Effector memory CD8-positive, alpha-beta T cell (primary cell): ENCODE measurements at regions not wholly inside any gene's neighbourhood (a gene's known extent, or its start where the extent isn't known, plus 50 kb on each side); places are given as distances from the start of the nearest gene placed in this dataset.

Experiments
- ATAC-seq: fragments of 150-1000 bp; cut with Tn5 transposase; replicated peaks from 2 replicates; pipeline ENCODE4 v1.10.0; 2021; ENCODE audit warnings: mild to moderate bottlenecking, moderate library complexity
- DNase-seq, 3 experiments: peaks; one replicate each; pipeline ENCODE4 v3.0.0; 2021
- H3K27ac Mint-ChIP-seq, 2 donors: one replicate each; pipeline ENCODE4 v1.8.0; 2022; ENCODE audit warnings: mild to moderate bottlenecking in 2 of 2, mixed read lengths in 2 of 2, moderate library complexity in 2 of 2
- H3K27me3 Mint-ChIP-seq, 2 donors: one replicate each; pipeline ENCODE4 v1.8.0; 2022; ENCODE audit warnings: mixed read lengths in 2 of 2
- H3K36me3 Mint-ChIP-seq: one replicate; pipeline ENCODE4 v1.8.0; 2022; ENCODE audit warnings: mild to moderate bottlenecking, moderate library complexity, mixed read lengths; ENCODE audit not compliant: insufficient read depth
- H3K4me1 Mint-ChIP-seq, 2 donors: one replicate each; pipeline ENCODE4 v1.8.0; 2022; ENCODE audit warnings: low read depth in 2 of 2, mixed read lengths in 2 of 2
- H3K4me3 Mint-ChIP-seq, 2 donors: one replicate each; pipeline ENCODE4 v1.8.0; 2022; ENCODE audit warnings: mild to moderate bottlenecking in 2 of 2, mixed read lengths in 2 of 2, moderate library complexity in 2 of 2
- H3K9me3 Mint-ChIP-seq, 2 donors: one replicate each; pipeline ENCODE4 v1.8.0; 2022; ENCODE audit warnings: mixed read lengths in 2 of 2

GRCh38 chr4:152247271-152247975 is 288.5 kb downstream of the FBXW7 start:
- Mint-ChIP-seq H3K9me3 (no peaks in the 10 kb centered on the region), H3K27ac (no peak overlapping the region), H3K27me3 (peaks cover 0 to 5% of the 10 kb centered on the region in 2 donors), H3K4me3 (peak overlapping the region in 1 of 2 donors; percentile 73), H3K36me3 (no peaks in the 10 kb centered on the region), H3K4me1 (peaks cover 13 to 25% of the 10 kb centered on the region in 2 donors)
- ATAC-seq, result no peak
- no peak for DNase-seq

- H3K36me3 Mint-ChIP-seq, result no peaks in the 10 kb centered on the region
- peaks cover 0 to 5% of the 10 kb centered on the region in 2 donors for H3K27me3 Mint-ChIP-seq
- peaks cover 13 to 22% of the 10 kb centered on the region in 2 donors for H3K4me1 Mint-ChIP-seq
- peak overlapping the region; percentile 52 to 73 for H3K4me3 Mint-ChIP-seq
- peak overlapping the region in 1 of 2 donors; percentile 35 for H3K27ac Mint-ChIP-seq
- DNase-seq (no peak), ATAC-seq (peak; percentile 66)
- no peaks in the 10 kb centered on the region for H3K9me3 Mint-ChIP-seq
Observed at GRCh38 chr4:152246659-152247058, 289.2 kb downstream of the FBXW7 start.

- DNase-seq (no peak), ATAC-seq (no peak)
- Mint-ChIP-seq H3K4me3 (no peak overlapping the region), H3K27ac (no peak overlapping the region), H3K4me1 (peaks cover 13 to 22% of the 10 kb centered on the region in 2 donors), H3K9me3 (no peaks in the 10 kb centered on the region), H3K27me3 (peaks cover 0 to 5% of the 10 kb centered on the region in 2 donors), H3K36me3 (no peaks in the 10 kb centered on the region)
Observed at GRCh38 chr4:152245680-152246079, 290.2 kb downstream of the FBXW7 start.

- no peaks in the 10 kb centered on the region for H3K36me3 Mint-ChIP-seq
- no peak overlapping the region for H3K4me3 Mint-ChIP-seq
- peaks cover 13 to 22% of the 10 kb centered on the region in 2 donors for H3K4me1 Mint-ChIP-seq
- H3K9me3 Mint-ChIP-seq, result no peaks in the 10 kb centered on the region
- H3K27ac Mint-ChIP-seq, result no peak overlapping the region
- H3K27me3 Mint-ChIP-seq, result peaks cover 0 to 5% of the 10 kb centered on the region in 2 donors
- DNase-seq, result no peak
- ATAC-seq, result no peak
Observed at GRCh38 chr4:152244659-152245058, 291.2 kb downstream of the FBXW7 start.

- H3K4me1 Mint-ChIP-seq, result peaks cover 16 to 22% of the 10 kb centered on the region in 2 donors
- ATAC-seq, result no peak
- peaks cover 0 to 5% of the 10 kb centered on the region in 2 donors for H3K27me3 Mint-ChIP-seq
- H3K9me3 Mint-ChIP-seq, result no peaks in the 10 kb centered on the region
- H3K27ac Mint-ChIP-seq, result no peak overlapping the region
- no peak overlapping the region for H3K4me3 Mint-ChIP-seq
- no peaks in the 10 kb centered on the region for H3K36me3 Mint-ChIP-seq
- no peak for DNase-seq
Observed at GRCh38 chr4:152243896-152244595, 291.8 kb downstream of the FBXW7 start.

- ATAC-seq (no peak), DNase-seq (no peak)
- peaks cover 0 to 5% of the 10 kb centered on the region in 2 donors for H3K27me3 Mint-ChIP-seq
- H3K4me3 Mint-ChIP-seq, result no peak overlapping the region
- peaks cover 19 to 22% of the 10 kb centered on the region in 2 donors for H3K4me1 Mint-ChIP-seq
- no peaks in the 10 kb centered on the region for H3K36me3 Mint-ChIP-seq
- H3K27ac Mint-ChIP-seq, result no peak overlapping the region
- H3K9me3 Mint-ChIP-seq, result no peaks in the 10 kb centered on the region
Observed at GRCh38 chr4:152243206-152243605, 292.7 kb downstream of the FBXW7 start.

GRCh38 chr4:152240232-152240631 is 295.7 kb downstream of the FBXW7 start:
- H3K9me3 Mint-ChIP-seq, result no peaks in the 10 kb centered on the region
- H3K36me3 Mint-ChIP-seq, result no peaks in the 10 kb centered on the region
- no peak for DNase-seq
- H3K27ac Mint-ChIP-seq, result no peak overlapping the region
- no peak overlapping the region for H3K4me3 Mint-ChIP-seq
- ATAC-seq, result no peak
- H3K27me3 Mint-ChIP-seq, result peaks cover 0 to 5% of the 10 kb centered on the region in 2 donors
- peaks cover 9 to 16% of the 10 kb centered on the region in 2 donors for H3K4me1 Mint-ChIP-seq

GRCh38 chr4:152239216-152239615 is 296.7 kb downstream of the FBXW7 start:
- Mint-ChIP-seq H3K4me1 (peaks cover 4 to 10% of the 10 kb centered on the region in 2 donors), H3K27ac (no peak overlapping the region), H3K4me3 (no peak overlapping the region), H3K36me3 (no peaks in the 10 kb centered on the region), H3K9me3 (no peaks in the 10 kb centered on the region), H3K27me3 (no peaks in the 10 kb centered on the region)
- no peak for ATAC-seq
- no peak for DNase-seq

- H3K27me3 Mint-ChIP-seq, result no peaks in the 10 kb centered on the region
- ATAC-seq (no peak), DNase-seq (no peak)
- no peak overlapping the region for H3K4me3 Mint-ChIP-seq
- H3K27ac Mint-ChIP-seq, result no peak overlapping the region
- no peaks in the 10 kb centered on the region for H3K9me3 Mint-ChIP-seq
- H3K4me1 Mint-ChIP-seq, result peaks cover 3 to 6% of the 10 kb centered on the region in 2 donors
- H3K36me3 Mint-ChIP-seq, result no peaks in the 10 kb centered on the region
Observed at GRCh38 chr4:152236519-152237056, 299.3 kb downstream of the FBXW7 start.

- Mint-ChIP-seq H3K4me1 (peaks cover 3 to 6% of the 10 kb centered on the region in 2 donors), H3K4me3 (no peak overlapping the region), H3K27me3 (no peaks in the 10 kb centered on the region)
Observed at GRCh38 chr4:152235718-152236117, 300.2 kb downstream of the FBXW7 start.

GRCh38 chr4:152234571-152234970 is 301.3 kb downstream of the FBXW7 start:
- H3K27me3 Mint-ChIP-seq, result no peaks in the 10 kb centered on the region
- H3K27ac Mint-ChIP-seq, result no peak overlapping the region
- H3K36me3 Mint-ChIP-seq, result no peaks in the 10 kb centered on the region
- H3K4me3 Mint-ChIP-seq, result no peak overlapping the region
- no peaks in the 10 kb centered on the region for H3K9me3 Mint-ChIP-seq
- peaks cover 3 to 6% of the 10 kb centered on the region in 2 donors for H3K4me1 Mint-ChIP-seq
- ATAC-seq (no peak), DNase-seq (no peak)

More at GRCh38 chr4:152235718-152236117, 300.2 kb downstream of the FBXW7 start:
- no peaks in the 10 kb centered on the region for H3K9me3 Mint-ChIP-seq
- no peak overlapping the region for H3K27ac Mint-ChIP-seq
- no peaks in the 10 kb centered on the region for H3K36me3 Mint-ChIP-seq
- ATAC-seq (no peak), DNase-seq (no peak)

GRCh38 chr4:152232271-152232670 is 303.6 kb downstream of the FBXW7 start:
- Mint-ChIP-seq H3K4me3 (no peak overlapping the region), H3K4me1 (peaks cover 0 to 3% of the 10 kb centered on the region in 2 donors), H3K27me3 (peaks cover 0 to 5% of the 10 kb centered on the region in 2 donors), H3K36me3 (peaks cover under 1% of the 10 kb centered on the region), H3K27ac (no peak overlapping the region), H3K9me3 (no peaks in the 10 kb centered on the region)
- DNase-seq (no peak), ATAC-seq (no peak)

GRCh38 chr4:152229782-152230289 is 306.1 kb downstream of the FBXW7 start:
- Mint-ChIP-seq H3K27me3 (peaks cover 0 to 7% of the 10 kb centered on the region in 2 donors), H3K36me3 (peaks cover 2% of the 10 kb centered on the region), H3K4me1 (peaks cover 0 to 3% of the 10 kb centered on the region in 2 donors), H3K9me3 (no peaks in the 10 kb centered on the region), H3K27ac (no peak overlapping the region), H3K4me3 (no peak overlapping the region)
- no peak for ATAC-seq
- DNase-seq, result no peak
